HG03108 (cell line): ENCODE measurements at regions not wholly inside any gene's neighbourhood (a gene's known extent, or its start where the extent isn't known, plus 50 kb on each side); places are given as distances from the start of the nearest gene placed in this dataset.
"Not testable (repeated sequence)": the region's sequence is repeated elsewhere in the genome, so short reads cannot be mapped to it uniquely, and the experiment has no call there.

ENCODE experiments used
- ATAC-seq: cut with Tn5 transposase; IDR thresholded peaks from one replicate; pipeline ENCODE4 v1.9.1; 2021; ENCODE audit warnings: moderate library complexity; ENCODE audit not compliant: unreplicated experiment

DNA sequence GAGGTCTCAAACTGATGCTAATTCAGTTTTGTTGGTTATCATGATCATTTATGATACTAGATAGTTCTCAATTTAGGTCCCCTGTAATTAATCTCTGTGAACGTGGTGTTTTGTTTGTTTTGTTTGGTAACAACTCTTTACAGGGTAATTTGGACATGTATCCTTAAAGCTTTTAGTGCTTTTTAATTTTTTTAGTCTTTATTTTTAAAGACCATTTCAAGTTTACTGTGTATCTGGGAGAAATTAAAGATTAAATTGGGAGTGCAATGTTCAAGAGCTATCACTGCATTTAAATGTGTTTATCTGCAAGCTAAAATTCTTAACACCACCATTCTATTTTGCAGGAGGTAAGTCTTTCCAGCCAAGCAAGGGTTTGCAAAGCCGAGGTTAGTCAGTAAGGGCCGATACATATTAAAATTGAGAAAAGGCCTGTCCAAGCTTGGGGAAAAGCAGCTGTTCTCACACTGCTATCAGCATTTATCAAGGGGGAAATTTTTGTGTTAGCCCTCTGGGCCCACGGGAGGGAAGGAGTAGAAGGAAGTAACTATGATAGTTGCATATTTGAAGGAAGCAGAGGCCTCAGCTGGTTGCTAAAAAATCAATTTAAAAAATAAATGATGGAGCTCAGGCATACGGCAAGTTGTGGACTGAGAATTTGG is 59.3 kb upstream of the ZNF217 start:
- no peak for ATAC-seq

GRCh38 chr20:53652090-53652858 is 58.6 kb upstream of the ZNF217 start:
- ATAC-seq, result peak; percentile 60

DNA sequence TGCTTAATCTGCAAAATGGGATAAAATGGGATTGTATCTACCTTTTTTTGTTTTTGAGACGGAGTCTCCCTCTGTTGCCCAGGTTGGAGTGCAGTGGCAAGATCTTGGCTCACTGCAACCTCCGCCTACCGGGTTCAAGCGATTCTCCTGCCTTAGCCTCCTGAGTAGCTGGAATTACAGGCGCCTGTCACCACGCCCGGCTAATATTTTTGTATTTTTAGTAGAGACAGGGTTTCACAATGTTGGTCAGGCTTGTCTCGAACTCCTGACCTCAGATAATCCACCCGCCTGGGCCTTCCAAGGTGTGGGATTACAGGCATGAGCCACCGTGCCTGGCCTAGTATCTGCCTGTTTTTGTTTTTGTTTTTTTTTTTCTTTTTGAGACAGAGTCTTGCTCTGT is 55.9 kb upstream of the ZNF217 start:
- not testable (repeated sequence) for ATAC-seq

- ATAC-seq, result no peak
Measured at GRCh38 chr20:53647286-53647821, 53.7 kb upstream of the ZNF217 start.

- ATAC-seq, result no peak
Measured at GRCh38 chr20:53646550-53646949, 52.9 kb upstream of the ZNF217 start.

- no peak for ATAC-seq
Measured at GRCh38 chr20:53645582-53645897, 51.9 kb upstream of the ZNF217 start.

- not testable (repeated sequence) for ATAC-seq
Measured at GRCh38 chr20:53644108-53644507, 50.5 kb upstream of the ZNF217 start.
